ENCODE measurements at regions not wholly inside any gene's neighbourhood (a gene's known extent, or its start where the extent isn't known, plus 50 kb on each side); places are given as distances from the start of the nearest gene placed in this dataset.
A peak's percentile ranks its signal among the peaks of the same experiment; 100 is the strongest.

DNA sequence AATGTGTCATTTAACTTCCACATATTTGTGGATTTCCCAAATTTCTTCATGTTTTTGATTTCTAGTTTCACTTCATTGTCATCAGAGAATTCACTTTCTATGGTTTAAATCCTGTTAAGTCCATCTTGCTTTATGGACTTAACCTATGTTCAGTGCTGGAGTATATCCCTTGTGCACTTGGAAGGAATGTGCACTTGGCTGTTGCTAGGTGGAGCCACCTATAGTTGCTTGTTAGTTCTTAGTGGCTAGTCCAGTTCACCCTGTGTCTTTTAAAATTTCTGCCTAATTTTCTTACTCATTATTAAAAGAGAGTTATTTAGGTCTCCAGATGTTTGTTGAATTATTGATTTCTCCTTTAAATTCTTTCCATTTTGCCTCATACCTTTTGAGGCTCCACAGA lies 1472.5 kb upstream of the CDH6 start:
- FAIRE-seq (no peak), DNase-seq (ENCODE audit: low read depth) (no peak)
- H3K36me3 ChIP-seq (ENCODE audit: control insufficient read depth, insufficient read depth, low read length), result no peaks in the 10 kb centered on the region
- no peaks in the 10 kb centered on the region for H3K27me3 ChIP-seq (ENCODE audit: control insufficient read depth, insufficient read depth, low read length)
- TF ChIP-seq CTCF (IDR thresholded peaks at IDR 0.05; ENCODE audit: insufficient read depth, low read length, severe bottlenecking), result no peak
- H3K4me3 ChIP-seq (ENCODE audit: low read depth, low read length), result no peak overlapping the region

- no peak for TF ChIP-seq CTCF (IDR thresholded peaks at IDR 0.05; ENCODE audit: insufficient read depth, low read length, severe bottlenecking)
These were observed 1474.3 kb upstream of the CDH6 start for GRCh38 chr5:29719171-29719570.

DNA sequence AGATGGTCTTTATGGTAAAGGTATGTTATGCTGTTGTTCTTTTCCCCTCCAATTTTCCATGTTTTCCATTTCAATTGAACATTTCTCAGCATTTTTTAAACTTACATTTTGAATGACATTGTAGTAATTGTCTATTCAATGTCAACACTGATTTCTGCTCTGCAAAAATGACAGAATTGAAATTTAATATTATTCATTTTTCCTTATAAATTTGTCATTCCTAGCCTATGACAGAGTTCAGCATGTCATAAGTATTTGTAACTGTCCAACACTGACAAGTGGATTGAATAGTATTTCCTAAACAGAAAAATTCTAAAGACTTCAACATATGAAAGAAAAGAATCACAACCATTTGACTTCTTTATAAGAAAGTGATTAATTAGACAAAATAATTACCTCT lies 1478.3 kb upstream of the CDH6 start:
- Histone ChIP-seq H3K4me3 (ENCODE audit: low read depth, low read length) (no peak overlapping the region), H3K36me3 (ENCODE audit: control insufficient read depth, insufficient read depth, low read length) (no peaks in the 10 kb centered on the region), H3K27me3 (ENCODE audit: control insufficient read depth, insufficient read depth, low read length) (no peaks in the 10 kb centered on the region)
- no peak for DNase-seq (ENCODE audit: low read depth)
- TF ChIP-seq CTCF (IDR thresholded peaks at IDR 0.05; ENCODE audit: insufficient read depth, low read length, severe bottlenecking), result no peak
- no peak for FAIRE-seq

More at GRCh38 chr5:29719171-29719570, 1474.3 kb upstream of the CDH6 start:
- FAIRE-seq, result no peak
- no peak overlapping the region for H3K4me3 ChIP-seq (ENCODE audit: low read depth, low read length)
- no peaks in the 10 kb centered on the region for H3K36me3 ChIP-seq (ENCODE audit: control insufficient read depth, insufficient read depth, low read length)
- H3K27me3 ChIP-seq (ENCODE audit: control insufficient read depth, insufficient read depth, low read length), result no peaks in the 10 kb centered on the region
- DNase-seq (ENCODE audit: low read depth), result no peak

GRCh38 chr5:29702875-29703274 lies 1490.6 kb upstream of the CDH6 start:
- FAIRE-seq (no peak), DNase-seq (ENCODE audit: low read depth) (no peak)
- no peaks in the 10 kb centered on the region for H3K27me3 ChIP-seq (ENCODE audit: control insufficient read depth, insufficient read depth, low read length)
- H3K4me3 ChIP-seq (ENCODE audit: low read depth, low read length), result no peak overlapping the region
- H3K36me3 ChIP-seq (ENCODE audit: control insufficient read depth, insufficient read depth, low read length), result no peaks in the 10 kb centered on the region
- no peak for TF ChIP-seq CTCF (IDR thresholded peaks at IDR 0.05; ENCODE audit: insufficient read depth, low read length, severe bottlenecking)

GRCh38 chr5:29701600-29701999 lies 1491.9 kb upstream of the CDH6 start:
- TF ChIP-seq CTCF (IDR thresholded peaks at IDR 0.05; ENCODE audit: insufficient read depth, low read length, severe bottlenecking), result no peak
- H3K36me3 ChIP-seq (ENCODE audit: control insufficient read depth, insufficient read depth, low read length), result no peaks in the 10 kb centered on the region

DNA sequence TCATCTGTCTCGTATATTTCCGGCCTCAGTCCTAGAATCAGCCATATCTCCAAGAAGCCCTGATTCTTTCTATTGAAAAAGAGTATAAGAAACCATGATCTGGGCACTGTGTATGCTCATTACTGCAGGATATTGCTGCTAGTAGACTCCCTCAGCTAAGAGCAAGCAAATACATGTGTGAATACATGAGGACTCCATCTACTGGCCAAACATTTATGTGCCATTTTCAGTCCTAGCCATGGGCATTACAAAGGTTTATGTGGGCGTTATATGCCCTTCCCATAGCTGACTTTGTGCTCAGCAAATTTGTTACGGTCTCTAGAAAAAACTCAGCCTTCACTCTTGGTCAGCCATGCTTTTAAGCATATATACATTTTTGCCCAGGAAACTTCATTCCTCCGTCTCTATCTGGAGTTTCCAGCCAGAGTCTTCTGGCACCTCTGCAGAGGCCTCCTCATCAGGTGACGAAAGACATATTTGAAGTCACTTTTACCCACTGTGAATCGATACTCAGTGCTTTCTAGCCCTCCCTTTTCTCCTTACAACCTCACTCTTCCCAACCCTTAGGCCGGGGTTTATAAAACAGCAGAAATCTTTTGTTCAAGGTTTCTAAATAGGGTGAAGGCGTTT lies 1495.6 kb upstream of the CDH6 start:
- peak; percentile 2 for DNase-seq (ENCODE audit: low read depth)
- Histone ChIP-seq H3K4me3 (ENCODE audit: low read depth, low read length) (no peak overlapping the region), H3K36me3 (ENCODE audit: control insufficient read depth, insufficient read depth, low read length) (no peaks in the 10 kb centered on the region), H3K27me3 (ENCODE audit: control insufficient read depth, insufficient read depth, low read length) (no peaks in the 10 kb centered on the region)
- FAIRE-seq, result peak; percentile 52
- TF ChIP-seq CTCF (IDR thresholded peaks at IDR 0.05; ENCODE audit: insufficient read depth, low read length, severe bottlenecking), result no peak

More at GRCh38 chr5:29701600-29701999, 1491.9 kb upstream of the CDH6 start:
- FAIRE-seq (no peak), DNase-seq (ENCODE audit: low read depth) (no peak)
- Histone ChIP-seq H3K27me3 (ENCODE audit: control insufficient read depth, insufficient read depth, low read length) (no peaks in the 10 kb centered on the region), H3K4me3 (ENCODE audit: low read depth, low read length) (no peak overlapping the region)
